ENCODE measurements at regions not wholly inside any gene's neighbourhood (a gene's known extent, or its start where the extent isn't known, plus 50 kb on each side); places are given as distances from the start of the nearest gene placed in this dataset.

GRCh38 chr2:154914561-154914960 is 216.1 kb downstream of the KCNJ3 start:
- TF ChIP-seq CTCF (IDR thresholded peaks at IDR 0.05) (no peak), POLR2A (IDR thresholded peaks at IDR 0.05) (no peak)
